ENCODE measurements at regions not wholly inside any gene's neighbourhood (a gene's known extent, or its start where the extent isn't known, plus 50 kb on each side); places are given as distances from the start of the nearest gene placed in this dataset.

GRCh38 chr7:15845461-15845860 is 159.0 kb upstream of the MEOX2 start:
- 0 out of 2 replicates have a peak, but pooled peaks cover 3% of the 10 kb centered on the region for H3K9me3 ChIP-seq (ENCODE audit: control insufficient read depth, insufficient read depth, low read depth, low read length)
- ChIA-PET CTCF (no interaction called here), POLR2A (no interaction called here)
- no peak overlapping the region for H3K4me3 ChIP-seq (ENCODE audit: low read depth in 2 of 2, low read length in 2 of 2)
- ATAC-seq: no peak
- no peak overlapping the region for H3K27ac ChIP-seq (ENCODE audit: low read length)
- no peaks in the 10 kb centered on the region for H3K27me3 ChIP-seq (ENCODE audit: control insufficient read depth, insufficient read depth, low read length)
- DNase-seq (ENCODE audit: low read depth, low spot score): no peak
- H3K4me1 ChIP-seq (ENCODE audit: control insufficient read depth, insufficient read depth, low read length): no peaks in the 10 kb centered on the region
- BruUV-seq (replicated peaks): no TSS peak
- H3K36me3 ChIP-seq (ENCODE audit: control insufficient read depth, insufficient read depth, low read length): no peaks in the 10 kb centered on the region
- in situ Hi-C loops (cut with HindIII; ENCODE audit: low pct_unique_long_range_greater_than_20kb, low sequenced_read_pairs): no loop called here
- intact Hi-C loops (cut with micrococcal nuclease; ENCODE audit: unreplicated experiment): no loop called here
- no peak for TF ChIP-seq POLR2AphosphoS5 (IDR thresholded peaks at IDR 0.05; ENCODE audit: low read depth, low read length)
- TF ChIP-seq TCF7L2 (IDR thresholded peaks at IDR 0.05; ENCODE audit: low read depth, low read length): no peak

GRCh38 chr7:15839416-15840100 is 153.1 kb upstream of the MEOX2 start:
- no TSS peak for BruUV-seq (replicated peaks)
- ChIA-PET POLR2A (no interaction called here), CTCF (no interaction called here)
- H3K27me3 ChIP-seq (ENCODE audit: control insufficient read depth, insufficient read depth, low read length): no peaks in the 10 kb centered on the region
- no peak for DNase-seq (ENCODE audit: low read depth, low spot score)
- H3K4me3 ChIP-seq (ENCODE audit: low read depth in 2 of 2, low read length in 2 of 2): no peak overlapping the region
- in situ Hi-C loops (cut with HindIII; ENCODE audit: low pct_unique_long_range_greater_than_20kb, low sequenced_read_pairs): no loop called here
- ATAC-seq: no peak
- TF ChIP-seq CTCF (IDR thresholded peaks at IDR 0.05) (no peak), POLR2AphosphoS5 (IDR thresholded peaks at IDR 0.05; ENCODE audit: low read depth, low read length) (no peak), REST (IDR thresholded peaks at IDR 0.05; ENCODE audit: insufficient read depth in 1 of 2, low read depth in 2 of 2, low read length in 1 of 2) (no peak), TCF7L2 (IDR thresholded peaks at IDR 0.05; ENCODE audit: low read depth, low read length) (no peak), SIN3A (IDR thresholded peaks at IDR 0.05; ENCODE audit: borderline replicate concordance, insufficient read depth, low read depth, low read length) (no peak)
- H3K27ac ChIP-seq (ENCODE audit: low read length): no peak overlapping the region
- H3K36me3 ChIP-seq (ENCODE audit: control insufficient read depth, insufficient read depth, low read length): no peaks in the 10 kb centered on the region
- intact Hi-C loops (cut with micrococcal nuclease; ENCODE audit: unreplicated experiment): no loop called here
- H3K4me1 ChIP-seq (ENCODE audit: control insufficient read depth, insufficient read depth, low read length): no peaks in the 10 kb centered on the region
- H3K9me3 ChIP-seq (ENCODE audit: control insufficient read depth, insufficient read depth, low read depth, low read length): peaks cover 3% of the 10 kb centered on the region; the same call in 1 of the 2 replicates

- H3K4me1 ChIP-seq (ENCODE audit: control insufficient read depth, insufficient read depth, low read length): no peaks in the 10 kb centered on the region
- H3K27ac ChIP-seq (ENCODE audit: low read length): no peak overlapping the region
- BruUV-seq (replicated peaks): no TSS peak
- H3K9me3 ChIP-seq (ENCODE audit: control insufficient read depth, insufficient read depth, low read depth, low read length): peaks cover 3% of the 10 kb centered on the region; the same call in 1 of the 2 replicates
- POLR2A ChIA-PET: no interaction called here
- CTCF ChIA-PET: no interaction called here
- intact Hi-C loops (cut with micrococcal nuclease; ENCODE audit: unreplicated experiment): no loop called here
- TF ChIP-seq SIN3A (IDR thresholded peaks at IDR 0.05; ENCODE audit: borderline replicate concordance, insufficient read depth, low read depth, low read length) (no peak), CTCF (IDR thresholded peaks at IDR 0.05) (no peak), REST (IDR thresholded peaks at IDR 0.05; ENCODE audit: insufficient read depth in 1 of 2, low read depth in 2 of 2, low read length in 1 of 2) (no peak), TCF7L2 (IDR thresholded peaks at IDR 0.05; ENCODE audit: low read depth, low read length) (no peak), POLR2AphosphoS5 (IDR thresholded peaks at IDR 0.05; ENCODE audit: low read depth, low read length) (no peak)
- no peaks in the 10 kb centered on the region for H3K36me3 ChIP-seq (ENCODE audit: control insufficient read depth, insufficient read depth, low read length)
- DNase-seq (ENCODE audit: low read depth, low spot score) (no peak), ATAC-seq (no peak)
- H3K27me3 ChIP-seq (ENCODE audit: control insufficient read depth, insufficient read depth, low read length): no peaks in the 10 kb centered on the region
- H3K4me3 ChIP-seq (ENCODE audit: low read depth in 2 of 2, low read length in 2 of 2): no peak overlapping the region
- in situ Hi-C loops (cut with HindIII; ENCODE audit: low pct_unique_long_range_greater_than_20kb, low sequenced_read_pairs): no loop called here
Observed at GRCh38 chr7:15838265-15838664, 151.8 kb upstream of the MEOX2 start.

Measured in Panc1 (cell line).